ENCODE measurements at regions not wholly inside any gene's neighbourhood (a gene's known extent, or its start where the extent isn't known, plus 50 kb on each side); places are given as distances from the start of the nearest gene placed in this dataset.

GRCh38 chr11:37947821-37948220 is 1349.8 kb upstream of the RAG2 start:
- SMC1A ChIA-PET (ENCODE audit: uncharacterized antibody, unreplicated experiment): no interaction called here
- TF ChIP-seq EED (IDR thresholded peaks at IDR 0.05; ENCODE audit: low read depth) (no peak), POLR2AphosphoS2 (IDR thresholded peaks at IDR 0.05; ENCODE audit: low read depth, low read length) (no peak), LARP7 (IDR thresholded peaks at IDR 0.05) (no peak), TCF12 (IDR thresholded peaks at IDR 0.05; ENCODE audit: low read depth, low read length) (no peak), NFYB (IDR thresholded peaks at IDR 0.05; ENCODE audit: insufficient read depth, low read depth, low read length) (no peak), HDAC2 (IDR thresholded peaks at IDR 0.05) (no peak), ZNF687 (IDR thresholded peaks at IDR 0.05) (no peak), NFIC (IDR thresholded peaks at IDR 0.05; ENCODE audit: low read depth, low read length) (no peak), PAX8 (IDR thresholded peaks at IDR 0.05) (no peak), MTA3 (IDR thresholded peaks at IDR 0.05; ENCODE audit: borderline replicate concordance, low read length) (no peak), CBX5 (IDR thresholded peaks at IDR 0.05; ENCODE audit: low read depth) (no peak), JUNB (IDR thresholded peaks at IDR 0.05) (no peak), REST (IDR thresholded peaks at IDR 0.05; ENCODE audit: low read depth, low read length) (no peak), IRF3 (IDR thresholded peaks at IDR 0.05) (no peak), SREBF2 (IDR thresholded peaks at IDR 0.05; ENCODE audit: low read length) (no peak)
- CTCF ChIA-PET: interaction anchor here (1.2 to 2.1 kb wide), 2 partner anchors 12 to 844 kb away, joined by 4 to 7 read pairs; no protein-coding TSS in a partner anchor
- Histone ChIP-seq H3K9ac (ENCODE audit: control insufficient read depth, insufficient read depth, low read length) (no peak overlapping the region), H3K36me3 (ENCODE audit: control insufficient read depth in 2 of 2, insufficient read depth in 2 of 2, low read length in 1 of 2) (no peaks in the 10 kb centered on the region), H3K79me2 (ENCODE audit: control insufficient read depth, insufficient read depth, low read length) (no peaks in the 10 kb centered on the region), H3K4me1 (ENCODE audit: control insufficient read depth, insufficient read depth, low read length) (no peaks in the 10 kb centered on the region), H3K4me2 (ENCODE audit: control insufficient read depth, insufficient read depth) (no peak overlapping the region), H2AFZ (ENCODE audit: control insufficient read depth, low read depth, low read length) (no peak overlapping the region), H3K27ac (ENCODE audit: control insufficient read depth, insufficient read depth) (no peak overlapping the region), H3K4me3 (no peak overlapping the region), H3K9me3 (replicated peaks; ENCODE audit: control insufficient read depth, insufficient read depth, low read length) (no peaks in the 10 kb centered on the region), H3K27me3 (replicated peaks in 1 of 2; ENCODE audit: control insufficient read depth in 2 of 2, insufficient read depth in 2 of 2, low read length in 1 of 2) (no peaks in the 10 kb centered on the region), H4K20me1 (ENCODE audit: control insufficient read depth, insufficient read depth) (no peaks in the 10 kb centered on the region)
- RAD21 ChIA-PET (ENCODE audit: unreplicated experiment): interaction anchor here (1.0 kb wide), 1 partner anchor 843 kb away, joined by 4 read pairs; no protein-coding TSS in a partner anchor
- FAIRE-seq (no peak), ATAC-seq (no peak), DNase-seq (ENCODE audit: low read depth, low spot score) (no peak)
- WGBS (ENCODE audit: insufficient coverage, insufficient replicate concordance, low lambda C conversion rate, missing lambda C conversion rate): 9% methylated on average over 3 of the region's 3 CpGs
- no TSS peak for BruUV-seq (replicated peaks)
- POLR2A ChIA-PET: no interaction called here
- intact Hi-C loops (cut with micrococcal nuclease; ENCODE audit: unreplicated experiment) (loop anchor here (2.0 to 10.0 kb wide), 2 partner anchors 843 to 1427 kb away; no protein-coding TSS in a partner anchor), in situ Hi-C loops (cut with MboI) (loop anchor here (5.0 kb wide), 1 partner anchor 844 kb away; no protein-coding TSS in a partner anchor)

Data from GM12878 (cell line).